Head of caudate nucleus (tissue), 42 donors: ENCODE measurements at regions not wholly inside any gene's neighbourhood (a gene's known extent, or its start where the extent isn't known, plus 50 kb on each side); places are given as distances from the start of the nearest gene placed in this dataset.
"Not testable (repeated sequence)": the region's sequence is repeated elsewhere in the genome, so short reads cannot be mapped to it uniquely, and the experiment has no call there.

ENCODE experiments used
- DNase-seq, 42 donors: peaks; one replicate each; pipeline versions ENCODE4 v3.0.0 to v3.0.0-alpha.2; 2020 to 2021; ENCODE audit warnings: mixed read lengths in 7 of 42
- intact Hi-C: fragments of 100-400 bp; cut with DNase I; formaldehyde crosslinking; loops from one replicate; pipeline ENCODE4 v1.15.0; 2022

GRCh38 chr10:123391275-123392028 lies 237.2 kb downstream of the BUB3 start:
- DNase-seq, result peak in 1 of 42 donors; percentile 8
- intact Hi-C loops, result no loop called here

DNA sequence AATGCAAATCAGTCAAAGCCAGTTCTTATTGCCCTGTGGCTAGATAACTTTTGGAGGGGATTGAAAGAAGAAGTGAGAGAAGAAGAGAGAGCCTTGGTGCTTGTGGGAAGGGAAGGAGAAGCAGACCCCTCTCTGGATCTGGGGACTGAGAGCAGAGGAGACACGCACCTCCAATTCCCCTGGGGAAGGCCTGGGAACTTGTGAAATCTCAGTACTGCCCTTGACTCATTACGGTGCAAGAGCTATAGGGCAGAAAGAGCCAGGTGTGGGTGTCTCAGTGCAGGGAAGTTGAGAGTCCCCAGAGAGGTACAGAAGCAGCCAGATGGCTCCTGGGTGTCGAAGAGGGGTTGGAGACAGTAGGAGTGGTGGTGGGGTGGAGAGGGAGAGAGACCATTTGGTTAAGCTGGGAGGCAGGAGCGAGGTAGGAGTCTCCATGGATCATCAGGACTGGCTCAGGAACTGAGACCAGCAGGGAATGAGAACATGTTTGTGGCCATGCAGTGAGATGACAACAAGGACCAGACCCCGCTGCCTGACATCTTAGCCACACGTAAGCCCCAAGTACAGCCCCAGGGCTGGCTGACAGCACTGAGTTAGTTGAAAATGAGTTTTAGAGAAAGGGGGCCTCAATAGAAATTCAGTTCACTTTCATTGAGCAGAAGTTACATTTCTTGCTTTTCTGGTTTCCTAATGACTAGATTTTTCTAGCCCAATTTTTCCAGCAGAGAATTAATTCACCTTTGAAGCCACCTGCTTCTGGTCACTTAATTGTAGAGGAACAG lies 238.2 kb downstream of the BUB3 start:
- intact Hi-C loops, result no loop called here
- DNase-seq, result peak in 1 of 42 donors; percentile 7

DNA sequence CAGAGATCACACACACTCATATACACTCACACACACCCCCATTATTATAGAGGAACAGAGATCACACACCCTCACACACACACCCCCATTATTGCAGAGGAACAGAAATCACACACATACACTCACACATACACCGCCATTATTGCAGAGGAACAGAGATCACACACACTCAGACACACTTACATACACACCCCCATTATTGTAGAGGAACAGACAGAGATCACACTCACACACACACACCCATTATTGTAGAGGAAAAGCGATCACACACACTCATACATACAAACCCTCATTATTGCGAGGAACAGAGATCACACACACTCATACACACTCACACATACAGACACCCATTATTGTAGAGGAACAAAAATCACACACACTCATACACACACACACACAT lies 239.0 kb downstream of the BUB3 start:
- intact Hi-C loops, result no loop called here
- peak in 1 of 42 donors; percentile 0 for DNase-seq

- no peak for DNase-seq
- intact Hi-C loops, result no loop called here
These were observed 240.2 kb downstream of the BUB3 start for GRCh38 chr10:123394382-123394781.

DNA sequence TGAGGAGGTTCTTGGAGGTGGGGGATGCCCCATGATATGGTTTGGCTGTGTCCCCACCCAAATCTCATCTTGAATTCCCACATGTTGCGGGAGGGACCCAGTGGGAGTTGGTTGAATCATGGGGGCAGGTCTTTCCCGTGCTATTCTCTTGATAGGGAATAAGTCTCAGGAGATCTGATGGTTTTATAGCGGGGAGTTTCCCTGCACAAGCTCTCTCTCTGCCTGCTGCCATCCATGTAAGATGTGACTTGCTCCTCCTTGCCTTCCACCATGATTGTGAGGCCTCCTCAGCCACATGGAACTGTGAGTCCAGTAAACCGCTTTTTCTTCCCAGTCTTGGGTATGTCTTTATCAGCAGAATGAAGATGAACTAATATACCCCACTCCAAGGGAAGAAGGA lies 241.0 kb downstream of the BUB3 start:
- DNase-seq, intact Hi-C loops: not testable (repeated sequence)

- intact Hi-C loops, result no loop called here
- DNase-seq, result no peak
These were observed 241.7 kb downstream of the BUB3 start for GRCh38 chr10:123395906-123396305.

- peak in 1 of 42 donors; percentile 6 for DNase-seq
- intact Hi-C loops, result no loop called here
These were observed 244.0 kb downstream of the BUB3 start for GRCh38 chr10:123398180-123398591.

DNA sequence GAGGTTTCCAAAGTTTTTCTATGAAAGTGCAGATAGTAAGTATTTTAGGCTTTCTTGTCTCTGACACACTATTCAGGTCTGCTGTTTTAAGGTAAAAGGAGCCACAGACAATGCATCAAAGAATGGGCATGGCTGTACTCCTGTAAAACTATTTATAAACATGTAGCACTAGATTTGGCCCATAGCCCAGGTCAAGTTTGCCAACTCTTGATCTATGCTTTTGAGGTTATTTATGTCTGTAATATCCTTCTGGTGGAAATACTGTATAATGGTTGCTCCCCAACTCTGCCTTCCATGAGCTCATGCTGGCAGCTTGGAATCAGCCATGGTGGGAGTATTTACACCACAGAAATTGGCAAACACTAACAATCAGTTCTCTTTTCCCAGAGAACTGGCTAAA lies 244.6 kb downstream of the BUB3 start:
- DNase-seq, result no peak
- intact Hi-C loops, result no loop called here

GRCh38 chr10:123399276-123399839 lies 245.2 kb downstream of the BUB3 start:
- intact Hi-C loops, result no loop called here
- no peak for DNase-seq

DNA sequence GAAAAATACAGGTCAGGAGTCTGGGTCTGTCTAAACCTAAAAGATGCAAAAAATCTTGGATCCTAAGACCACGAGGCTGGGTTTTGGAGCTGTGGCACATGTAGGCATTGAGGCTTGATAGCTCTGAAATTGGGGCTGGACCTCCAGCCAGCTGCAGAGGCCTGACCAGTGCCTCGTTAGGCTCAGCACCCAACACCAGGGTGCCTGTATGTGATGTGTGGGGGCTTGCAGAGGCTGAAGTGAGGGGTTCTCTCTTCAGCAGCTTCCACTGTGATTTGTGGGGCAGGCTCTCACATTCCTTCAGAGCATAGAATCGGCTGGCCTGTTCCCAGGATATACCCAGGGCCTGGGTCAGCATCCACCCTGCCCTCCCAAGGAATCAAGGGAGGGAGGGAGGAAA lies 247.8 kb downstream of the BUB3 start:
- DNase-seq, result peak in 1 of 42 donors; percentile 7
- intact Hi-C loops, result no loop called here

DNA sequence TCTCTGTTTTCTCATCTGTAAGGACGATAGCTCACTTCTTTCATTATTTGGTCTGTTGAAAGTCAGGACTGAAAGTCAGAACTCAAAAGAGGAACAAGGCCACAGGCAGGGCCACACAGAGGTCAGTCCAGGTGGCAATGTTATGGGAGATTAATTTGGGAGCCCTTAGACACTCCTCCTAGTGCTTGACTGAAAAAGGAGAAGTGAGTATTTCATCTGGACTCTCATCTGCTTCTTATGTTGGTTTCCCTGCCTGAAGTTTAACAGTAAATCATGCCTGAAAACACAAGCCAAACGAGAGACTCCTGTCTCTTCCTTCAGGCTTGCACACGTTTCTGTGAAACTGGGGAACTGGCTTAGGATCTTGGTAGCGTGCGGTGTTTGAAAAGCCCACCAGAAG lies 248.5 kb downstream of the BUB3 start:
- DNase-seq, result peak in 1 of 42 donors; percentile 10
- intact Hi-C loops, result no loop called here

- DNase-seq, result no peak
- intact Hi-C loops, result no loop called here
These were observed 250.2 kb downstream of the BUB3 start for GRCh38 chr10:123404357-123404756.

DNA sequence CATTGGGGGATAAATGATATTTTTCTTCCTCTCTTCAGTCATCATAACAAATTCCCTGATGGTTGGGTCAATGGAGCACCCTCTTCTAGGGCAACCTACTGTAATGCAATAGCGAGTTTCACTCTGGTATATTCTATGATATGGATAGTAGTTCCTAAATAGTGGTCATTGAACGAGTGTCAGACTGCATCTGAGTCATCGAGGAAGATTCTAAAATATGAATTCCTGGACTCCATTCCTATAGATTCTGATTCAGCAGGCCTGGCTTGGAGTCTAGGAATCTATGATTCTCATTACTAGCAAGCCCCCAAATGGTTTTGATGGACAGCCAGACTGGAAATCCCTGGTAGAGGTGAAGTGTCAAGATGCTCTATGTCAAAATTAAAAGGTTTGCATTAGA lies 254.5 kb downstream of the BUB3 start:
- intact Hi-C loops, result no loop called here
- DNase-seq, result no peak

- no peak for DNase-seq
- intact Hi-C loops, result no loop called here
These were observed 255.2 kb downstream of the BUB3 start for GRCh38 chr10:123409426-123409825.

- DNase-seq, result no peak
- intact Hi-C loops, result no loop called here
These were observed 255.7 kb downstream of the BUB3 start for GRCh38 chr10:123409884-123410283.

DNA sequence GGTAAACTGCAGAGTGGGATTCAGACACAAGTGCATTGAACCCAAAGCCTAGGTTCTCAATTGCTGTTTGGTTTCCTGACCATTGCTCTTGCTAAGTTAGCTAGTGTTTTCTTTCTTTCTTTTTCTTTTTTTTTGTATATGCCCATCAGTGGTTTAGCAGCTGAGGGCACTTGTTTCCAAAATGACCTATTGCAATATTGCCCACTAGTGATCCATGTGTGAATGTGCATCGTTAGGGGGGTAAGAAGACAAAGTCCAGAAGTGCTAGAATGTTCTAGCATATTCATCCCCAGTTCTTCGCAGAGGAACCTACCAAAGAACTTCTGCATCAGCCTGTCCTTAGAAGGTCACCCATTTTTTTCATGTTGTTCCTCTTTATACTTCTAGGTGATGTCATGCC lies 252.8 kb upstream of the GPR26 start:
- DNase-seq, result no peak
- intact Hi-C loops, result no loop called here

GRCh38 chr10:123415523-123415922 lies 250.6 kb upstream of the GPR26 start:
- intact Hi-C loops, result no loop called here

GRCh38 chr10:123417414-123417813 lies 248.7 kb upstream of the GPR26 start:
- peak in 20 of 42 donors; percentile 11 to 79 (median 40) for DNase-seq
- intact Hi-C loops, result no loop called here

More at GRCh38 chr10:123415523-123415922, 250.6 kb upstream of the GPR26 start:
- DNase-seq, result no peak

GRCh38 chr10:123421461-123421860 lies 244.7 kb upstream of the GPR26 start:
- intact Hi-C loops, result no loop called here
- peak; percentile 21 to 93 (median 65) for DNase-seq

DNA sequence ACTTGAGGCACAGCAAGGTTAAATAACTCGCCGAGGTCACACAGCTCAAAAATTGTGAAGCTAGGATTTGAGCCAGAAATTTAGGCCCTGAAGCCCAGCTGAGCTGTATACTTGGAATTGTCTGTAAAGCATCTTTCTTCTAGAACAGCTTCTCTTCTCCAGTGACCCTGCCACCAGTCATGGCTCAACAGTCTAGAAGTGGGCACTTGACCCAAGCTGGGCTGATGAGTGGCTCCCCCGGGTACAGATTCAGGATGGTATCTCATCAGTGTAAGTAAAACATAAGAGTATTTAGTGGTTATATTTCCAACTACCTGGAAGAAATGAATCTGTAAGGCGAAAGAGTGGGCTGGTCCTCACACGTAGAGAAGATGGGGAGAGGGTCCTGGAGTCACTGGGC lies 243.9 kb upstream of the GPR26 start:
- DNase-seq, result no peak
- intact Hi-C loops, result no loop called here
